ENCODE measurements at regions not wholly inside any gene's neighbourhood (a gene's known extent, or its start where the extent isn't known, plus 50 kb on each side); places are given as distances from the start of the nearest gene placed in this dataset.

GRCh38 chr4:155614111-155614762 is 52.4 kb upstream of the GUCY1A1 start:
- TF ChIP-seq, protein P1, sequence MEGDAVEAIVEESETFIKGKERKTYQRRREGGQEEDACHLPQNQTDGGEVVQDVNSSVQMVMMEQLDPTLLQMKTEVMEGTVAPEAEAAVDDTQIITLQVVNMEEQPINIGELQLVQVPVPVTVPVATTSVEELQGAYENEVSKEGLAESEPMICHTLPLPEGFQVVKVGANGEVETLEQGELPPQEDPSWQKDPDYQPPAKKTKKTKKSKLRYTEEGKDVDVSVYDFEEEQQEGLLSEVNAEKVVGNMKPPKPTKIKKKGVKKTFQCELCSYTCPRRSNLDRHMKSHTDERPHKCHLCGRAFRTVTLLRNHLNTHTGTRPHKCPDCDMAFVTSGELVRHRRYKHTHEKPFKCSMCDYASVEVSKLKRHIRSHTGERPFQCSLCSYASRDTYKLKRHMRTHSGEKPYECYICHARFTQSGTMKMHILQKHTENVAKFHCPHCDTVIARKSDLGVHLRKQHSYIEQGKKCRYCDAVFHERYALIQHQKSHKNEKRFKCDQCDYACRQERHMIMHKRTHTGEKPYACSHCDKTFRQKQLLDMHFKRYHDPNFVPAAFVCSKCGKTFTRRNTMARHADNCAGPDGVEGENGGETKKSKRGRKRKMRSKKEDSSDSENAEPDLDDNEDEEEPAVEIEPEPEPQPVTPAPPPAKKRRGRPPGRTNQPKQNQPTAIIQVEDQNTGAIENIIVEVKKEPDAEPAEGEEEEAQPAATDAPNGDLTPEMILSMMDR (IDR thresholded peaks at IDR 0.05), result no peak
- no peak for TF ChIP-seq POLR2A (IDR thresholded peaks at IDR 0.05)
- TF ChIP-seq POLR2AphosphoS5 (IDR thresholded peaks at IDR 0.05), result no peak
- no peak for TF ChIP-seq EP300 (IDR thresholded peaks at IDR 0.05)
